GM19438 (cell line): ENCODE measurements at regions not wholly inside any gene's neighbourhood (a gene's known extent, or its start where the extent isn't known, plus 50 kb on each side); places are given as distances from the start of the nearest gene placed in this dataset.
"Not testable (repeated sequence)": the region's sequence is repeated elsewhere in the genome, so short reads cannot be mapped to it uniquely, and the experiment has no call there.

ENCODE experiments used
- ATAC-seq: cut with Tn5 transposase; IDR thresholded peaks from one replicate; pipeline ENCODE4 v1.9.1; 2021; ENCODE audit warnings: low read depth; ENCODE audit not compliant: unreplicated experiment

DNA sequence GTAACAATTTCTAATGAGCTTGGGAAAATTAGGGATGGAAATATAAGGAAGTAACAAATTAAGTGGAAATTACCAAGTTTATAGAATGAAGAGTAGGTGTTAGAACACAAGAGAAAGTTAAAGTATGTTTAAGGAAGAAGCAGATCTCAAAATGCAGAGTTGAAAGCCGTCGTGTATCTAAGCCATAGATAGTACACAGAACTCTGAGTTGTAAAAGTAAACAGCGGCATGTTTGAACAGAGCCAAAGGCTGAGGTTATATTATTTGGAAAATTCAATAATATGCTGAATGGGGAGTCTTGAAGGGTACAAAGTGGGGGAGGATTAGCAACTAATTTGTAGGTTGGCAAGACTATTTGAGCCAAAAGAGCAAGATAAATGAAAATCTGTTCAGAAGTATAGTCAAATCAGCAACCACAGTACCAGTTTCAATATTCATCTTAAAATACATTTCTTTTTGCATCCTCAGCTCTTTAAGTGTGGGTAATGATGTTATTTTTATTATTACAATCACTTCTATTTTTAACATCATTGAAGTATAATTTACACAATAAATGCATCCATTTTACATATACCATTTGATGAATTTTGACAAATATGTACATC, 594.8 kb upstream of the ANO3 start:
- no peak for ATAC-seq

DNA sequence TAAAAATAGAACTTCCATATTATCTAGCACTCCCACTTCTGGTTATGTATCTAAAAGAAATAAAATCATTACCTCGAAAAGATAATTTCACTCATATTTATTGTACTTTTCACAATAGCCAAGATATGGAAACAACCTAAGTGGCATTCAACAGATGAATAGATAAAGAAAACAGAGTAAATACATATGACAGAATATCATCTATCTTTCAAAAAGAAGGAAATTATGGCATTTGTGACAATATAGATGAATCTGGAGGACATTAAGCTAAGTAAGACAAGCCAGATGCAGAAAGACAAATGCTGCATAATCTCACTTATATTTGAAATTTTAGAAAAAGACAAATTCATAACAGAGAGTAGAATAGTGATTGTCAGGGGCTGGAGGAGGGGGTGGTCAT, 590.0 kb upstream of the ANO3 start:
- ATAC-seq: no peak

DNA sequence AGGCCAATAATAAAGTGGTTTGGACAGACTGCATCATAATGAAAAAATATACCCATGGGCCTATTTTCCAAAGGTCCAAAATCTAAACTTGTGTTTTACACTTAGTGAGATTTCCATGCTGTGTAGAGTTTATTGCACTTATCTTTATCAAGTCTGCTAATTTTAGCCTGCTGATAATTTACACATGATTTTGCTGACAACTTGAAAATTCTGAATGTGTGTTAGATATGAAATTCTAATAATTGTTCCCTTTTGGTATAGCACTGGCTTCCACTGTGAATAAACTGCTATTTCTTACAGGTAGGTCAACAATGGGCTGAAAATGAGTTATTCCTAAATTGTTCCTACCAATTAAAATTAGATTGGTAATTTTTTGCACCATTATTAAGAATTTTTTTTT, 589.1 kb upstream of the ANO3 start:
- no peak for ATAC-seq

DNA sequence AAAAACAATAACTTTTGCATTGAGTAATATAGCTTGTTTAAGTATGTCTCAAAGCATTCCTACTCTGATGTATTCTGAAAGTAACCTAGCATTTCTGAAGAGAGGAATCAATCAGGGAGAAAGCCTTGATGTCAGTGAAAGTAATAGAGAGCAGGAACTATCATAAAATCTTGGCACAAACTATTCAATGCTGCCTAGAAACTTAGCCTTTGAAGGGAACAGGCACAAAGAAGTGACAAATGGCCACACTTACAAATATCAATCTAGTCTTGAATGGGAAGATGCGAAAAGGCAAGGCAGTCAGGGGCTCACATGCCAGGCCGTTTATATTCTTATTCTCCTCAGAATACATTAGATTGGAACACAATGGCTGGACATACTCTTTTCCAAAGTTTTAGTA, 576.5 kb upstream of the ANO3 start:
- ATAC-seq: no peak

DNA sequence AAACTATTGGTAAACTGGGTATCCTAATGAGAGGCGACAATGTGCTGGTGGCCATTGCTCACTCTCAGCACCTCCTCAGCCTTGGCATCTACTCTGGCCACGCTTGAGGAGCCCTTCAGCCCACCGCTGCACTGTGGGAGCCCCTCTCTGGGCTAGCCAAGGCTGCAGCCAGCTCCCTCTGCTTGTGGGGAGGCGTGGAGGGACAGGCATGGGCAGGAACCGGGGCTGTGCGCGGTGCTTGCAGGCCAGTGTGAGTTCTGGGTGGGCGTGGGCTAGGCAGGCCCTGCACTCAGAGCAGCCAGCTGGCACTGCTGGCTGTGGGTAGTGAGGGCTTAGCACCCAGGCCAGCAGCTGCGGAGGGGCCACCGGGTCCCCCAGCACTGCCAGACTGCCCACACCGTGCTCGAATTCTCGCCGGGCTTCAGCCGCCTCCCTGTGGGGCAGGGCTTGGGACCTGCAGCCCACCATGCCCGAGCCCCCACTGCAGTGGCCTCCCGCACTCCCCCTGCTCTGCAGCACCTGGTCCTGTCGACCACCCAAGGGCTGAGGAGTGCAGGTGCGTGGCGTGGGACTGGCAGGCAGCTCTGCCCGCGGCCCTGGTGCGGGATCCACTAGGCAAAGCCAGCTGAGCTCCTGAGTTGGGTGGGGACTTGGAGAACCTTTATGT, 575.9 kb upstream of the ANO3 start:
- no peak for ATAC-seq

DNA sequence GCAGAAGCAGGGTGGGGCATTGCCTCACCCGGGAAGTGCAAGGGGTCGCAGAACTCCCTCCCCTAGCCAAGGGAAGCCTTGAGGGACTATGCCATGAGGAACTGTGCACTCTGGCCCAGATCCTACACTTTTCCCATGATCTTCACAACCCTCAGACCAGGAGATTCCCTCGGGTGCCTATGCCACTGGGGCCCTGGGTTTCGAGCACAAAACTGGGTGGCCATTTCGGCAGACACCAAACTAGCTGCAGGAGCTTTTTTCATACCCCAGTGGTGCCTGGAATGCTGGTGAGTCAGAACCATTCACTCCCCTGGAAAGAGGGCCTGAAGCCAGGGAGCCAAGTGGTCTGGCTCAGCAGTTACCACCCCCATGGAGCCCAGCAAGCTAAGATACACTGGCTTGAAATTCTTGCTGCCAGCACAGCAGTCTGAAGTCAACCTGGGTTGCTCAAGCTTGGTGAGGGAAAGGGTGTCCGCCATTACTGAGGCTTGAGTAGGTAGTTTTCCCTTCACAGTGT, 573.7 kb upstream of the ANO3 start:
- ATAC-seq: no peak

DNA sequence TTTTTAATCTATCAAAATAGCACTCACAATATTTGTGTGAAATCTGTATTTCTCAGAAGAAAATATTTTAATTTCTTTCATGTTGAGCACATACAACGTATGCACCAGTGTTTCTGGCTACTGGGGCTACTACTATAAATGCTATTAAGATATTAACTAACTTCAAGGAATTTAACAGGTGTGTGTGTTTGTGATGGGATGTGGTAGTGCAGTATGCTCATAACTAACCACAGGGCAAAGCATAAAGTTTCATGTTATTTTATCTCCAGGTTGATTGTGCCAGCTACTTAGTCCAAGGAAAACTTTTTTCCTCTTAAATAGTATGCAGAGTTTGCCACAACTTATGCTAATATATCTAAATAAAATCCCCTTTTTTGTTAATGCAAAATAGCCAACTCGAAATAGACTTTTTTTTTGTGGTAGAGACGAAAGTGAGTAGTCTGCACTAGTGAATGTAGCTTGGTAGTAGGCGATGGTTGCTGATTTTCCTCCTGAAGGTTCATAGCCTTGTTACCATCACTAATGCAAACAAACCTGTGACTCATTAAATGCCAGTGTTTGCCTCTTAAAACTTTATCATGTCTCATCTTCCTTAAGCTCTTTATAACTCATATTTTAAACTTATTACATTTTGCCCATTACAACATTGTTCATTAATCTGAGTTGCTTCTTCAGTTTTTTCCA, 565.5 kb upstream of the ANO3 start:
- no peak for ATAC-seq

DNA sequence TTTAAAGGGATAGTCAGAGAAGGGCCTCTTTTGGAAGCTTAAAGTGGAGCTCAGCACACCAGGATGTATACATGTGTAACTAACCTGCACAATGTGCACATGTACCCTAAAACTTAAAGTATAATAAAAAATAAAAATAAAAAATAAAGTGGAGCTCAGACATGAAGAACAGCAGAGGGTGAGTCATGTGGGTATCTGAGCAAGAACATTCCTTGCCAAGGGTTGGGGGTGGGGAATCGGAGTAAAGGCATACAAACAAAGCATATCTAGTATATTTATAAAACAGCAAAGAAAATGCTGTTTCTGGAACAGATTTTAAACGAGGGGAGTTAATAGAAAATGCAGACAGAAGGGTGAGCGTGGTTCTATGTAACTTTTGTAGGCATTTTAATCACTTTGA, 562.6 kb upstream of the ANO3 start:
- ATAC-seq: no peak

DNA sequence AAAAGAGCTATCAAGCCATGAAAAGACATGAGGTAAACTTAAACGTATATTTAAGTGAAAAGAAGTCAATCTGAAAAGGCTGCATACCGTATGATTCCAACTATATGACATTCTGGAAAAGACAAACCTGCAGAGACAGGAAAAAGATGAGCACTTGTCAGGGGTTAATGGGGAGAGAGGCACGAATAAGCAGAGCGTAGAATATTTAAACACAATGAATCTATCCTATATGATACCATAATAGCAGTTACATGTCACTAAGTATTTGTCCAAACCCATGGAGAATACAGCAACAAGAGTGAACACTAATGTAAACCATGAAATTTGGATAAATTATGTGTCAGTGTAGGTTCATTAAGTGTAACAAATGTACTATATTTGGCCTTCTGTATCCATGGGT, 560.3 kb upstream of the ANO3 start:
- ATAC-seq: no peak

DNA sequence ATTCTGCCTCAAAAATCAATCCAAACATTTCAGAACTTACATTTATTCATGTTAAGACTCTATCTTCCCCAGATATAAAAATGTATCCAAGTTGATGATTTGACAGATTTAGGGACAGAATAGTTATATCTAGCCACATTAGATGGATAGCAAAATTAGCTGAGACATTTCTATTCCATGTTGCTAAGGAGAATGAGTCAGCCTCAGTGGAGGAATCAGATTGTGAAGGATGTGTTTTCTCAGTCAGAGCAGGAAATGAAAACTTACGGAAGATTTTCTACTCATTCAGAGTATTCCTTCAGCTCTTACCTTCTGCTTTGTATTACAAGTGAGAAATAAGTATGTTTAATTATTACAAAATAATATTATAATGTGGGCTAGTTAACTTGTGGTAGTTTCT, 556.3 kb upstream of the ANO3 start:
- ATAC-seq: no peak

DNA sequence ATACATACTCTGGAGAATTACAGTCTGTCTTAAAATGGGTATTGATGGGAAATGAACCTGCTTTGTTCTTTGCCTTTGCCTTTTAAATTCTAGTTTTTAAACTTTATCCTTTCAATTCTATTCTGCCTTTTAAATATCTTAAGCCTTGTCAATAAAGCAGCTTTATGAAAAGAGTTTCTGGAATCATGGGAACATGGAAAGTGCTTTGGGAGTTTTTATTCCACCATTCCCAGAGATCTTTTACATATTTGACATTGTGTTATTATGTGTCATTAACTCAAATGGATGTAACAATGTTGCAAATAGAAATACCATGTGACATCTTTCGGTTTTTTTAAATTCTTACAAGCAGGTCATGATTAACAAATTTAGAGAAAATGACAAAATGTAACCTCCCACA, 555.7 kb upstream of the ANO3 start:
- no peak for ATAC-seq

DNA sequence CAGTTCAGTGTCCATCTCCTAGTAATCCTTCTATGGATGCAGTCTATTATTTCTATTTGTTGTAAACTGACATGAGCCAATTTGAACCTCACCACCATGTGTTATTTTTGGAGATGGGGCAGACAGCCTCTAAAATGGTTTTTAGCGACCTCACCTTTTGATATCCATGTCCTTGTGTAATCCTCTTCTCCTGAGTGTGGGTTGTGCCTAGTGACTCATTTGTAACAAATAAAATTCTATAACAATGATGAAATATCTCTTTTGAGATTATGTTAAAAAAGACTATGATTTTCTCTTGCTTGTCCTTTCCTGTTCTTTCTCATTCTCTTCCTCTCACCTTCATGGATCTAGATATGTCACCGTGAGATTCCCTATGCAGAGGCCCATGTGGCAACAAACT, 554.6 kb upstream of the ANO3 start:
- ATAC-seq: no peak

DNA sequence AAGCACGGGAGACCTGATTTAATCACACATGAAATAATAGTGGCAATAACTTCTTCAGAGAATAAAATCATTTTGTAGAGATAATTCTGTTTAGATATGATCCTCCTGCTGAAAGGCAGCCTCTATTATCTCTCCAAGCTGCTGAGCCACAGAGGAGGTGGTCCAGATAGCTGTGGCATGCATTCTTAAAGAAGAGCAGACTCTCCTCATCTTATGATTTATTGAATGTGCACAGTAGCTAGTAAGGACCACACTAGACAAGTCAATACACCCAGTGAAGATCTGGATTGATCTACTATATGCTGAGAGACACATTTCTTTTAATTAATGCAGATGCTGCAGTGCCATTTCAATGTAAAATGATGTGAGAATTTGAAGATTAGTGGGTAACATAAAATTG, 552.9 kb upstream of the ANO3 start:
- ATAC-seq: no peak

DNA sequence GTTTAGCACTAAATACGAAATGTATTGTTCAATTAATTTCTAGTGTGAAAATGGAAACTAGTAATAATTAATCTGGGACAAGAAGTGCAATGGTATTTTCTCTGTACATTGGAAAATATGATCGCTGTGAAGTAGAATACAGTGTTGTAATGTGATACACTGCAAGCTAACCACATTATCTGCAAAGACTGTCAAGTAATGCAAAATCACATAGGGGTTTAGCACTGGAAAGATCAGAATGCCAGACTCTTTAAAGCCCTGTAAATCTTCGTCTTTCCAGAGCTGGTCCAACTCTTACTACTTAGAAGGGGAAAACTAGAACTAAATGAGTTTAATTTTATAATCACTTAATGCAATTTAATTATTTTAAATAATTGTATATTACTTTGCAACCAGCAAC, 544.5 kb upstream of the ANO3 start:
- no peak for ATAC-seq

DNA sequence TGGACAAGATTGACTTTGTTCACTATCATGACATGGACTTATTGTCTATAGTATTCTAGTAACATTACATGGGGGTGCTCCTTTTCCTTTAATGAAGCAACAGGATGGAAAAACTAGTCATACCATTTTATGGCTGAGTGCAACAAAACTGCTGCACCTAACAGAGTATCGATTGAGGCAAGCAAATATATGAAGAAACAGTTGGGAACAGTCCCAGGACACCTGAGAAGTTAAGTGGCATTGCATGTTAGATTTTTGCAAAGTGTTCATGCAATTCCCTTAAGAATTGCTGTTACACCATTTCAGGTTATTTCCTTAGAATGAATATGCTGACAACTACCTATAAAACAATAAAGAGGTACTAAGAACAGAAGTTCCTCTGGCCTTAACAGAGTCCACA, 541.5 kb upstream of the ANO3 start:
- no peak for ATAC-seq

DNA sequence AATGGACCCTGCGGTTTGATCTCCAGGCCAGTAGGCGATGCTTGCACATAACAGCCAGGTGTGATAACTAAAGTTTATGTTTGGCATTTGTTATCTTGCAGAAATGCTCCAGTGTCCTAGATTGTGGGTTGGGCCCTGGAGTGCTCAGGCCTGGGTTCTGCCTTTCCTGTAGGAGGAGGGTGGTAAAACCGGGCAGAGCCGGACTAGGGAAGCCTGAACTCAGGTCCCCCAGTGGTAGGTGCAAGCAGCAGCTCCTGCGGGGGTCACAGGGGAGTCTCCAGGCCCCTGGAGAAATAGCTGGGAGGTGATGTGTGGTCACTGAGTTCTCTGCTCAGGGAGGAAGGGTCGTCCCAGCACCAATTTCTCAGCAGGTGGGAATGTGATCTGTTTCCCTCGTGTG, 538.3 kb upstream of the ANO3 start:
- no peak for ATAC-seq

DNA sequence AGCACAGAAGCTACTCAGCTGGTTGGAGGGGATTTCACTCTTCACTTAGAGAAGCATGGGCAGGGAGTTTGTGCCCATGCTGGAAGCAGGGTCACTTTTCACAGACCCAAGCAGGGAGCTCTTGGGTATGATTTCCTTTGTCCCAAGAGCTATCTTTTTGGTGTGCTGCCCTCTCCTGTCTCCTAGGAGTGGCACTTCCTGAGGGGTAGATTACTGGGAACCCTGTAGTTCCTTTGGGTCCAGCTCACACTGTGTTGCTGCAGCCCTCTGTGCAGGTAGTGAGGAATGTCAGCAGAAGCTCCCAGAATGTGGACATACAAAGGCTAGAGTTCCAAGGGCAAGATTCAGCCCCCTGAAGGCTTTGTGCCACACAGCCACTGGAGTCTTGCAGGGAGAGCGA, 537.1 kb upstream of the ANO3 start:
- ATAC-seq: no peak

DNA sequence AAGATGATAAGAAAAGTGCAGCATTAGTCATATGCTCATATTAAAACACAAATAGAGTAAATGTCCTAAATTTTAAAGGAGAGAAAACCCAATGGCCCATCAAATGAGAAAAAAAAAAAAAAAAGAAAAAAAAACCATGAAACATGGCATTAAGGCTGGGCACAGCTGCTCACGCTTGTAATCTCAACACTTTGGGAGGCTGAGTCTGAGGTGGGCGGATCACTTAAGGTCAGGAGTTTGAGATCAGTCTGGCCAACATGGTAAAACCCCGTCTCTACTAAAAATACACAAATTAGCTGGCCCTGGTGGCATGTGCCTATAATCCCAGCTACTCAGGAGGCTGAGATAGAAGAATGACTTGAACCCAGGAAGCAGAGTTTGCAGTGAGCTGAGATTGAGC, 515.5 kb upstream of the ANO3 start:
- ATAC-seq: no peak

DNA sequence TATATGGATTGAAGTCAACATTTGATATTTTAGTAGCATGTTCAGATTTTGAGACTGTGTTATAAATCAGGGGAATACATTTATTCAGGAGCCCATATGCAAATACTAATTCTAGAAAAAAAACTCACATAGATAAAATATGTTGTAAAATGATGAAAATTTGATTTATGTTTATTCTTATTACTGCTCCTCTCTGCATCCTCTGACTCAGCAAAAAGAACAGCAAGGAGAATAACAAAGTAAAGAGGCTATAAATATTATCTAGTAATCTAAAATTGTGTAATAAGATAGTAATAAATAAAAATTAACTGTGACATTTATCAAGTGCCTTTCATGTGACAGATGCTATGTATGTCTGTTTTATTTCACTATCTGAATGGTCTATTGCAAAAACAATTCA, 507.2 kb upstream of the ANO3 start:
- ATAC-seq: no peak

DNA sequence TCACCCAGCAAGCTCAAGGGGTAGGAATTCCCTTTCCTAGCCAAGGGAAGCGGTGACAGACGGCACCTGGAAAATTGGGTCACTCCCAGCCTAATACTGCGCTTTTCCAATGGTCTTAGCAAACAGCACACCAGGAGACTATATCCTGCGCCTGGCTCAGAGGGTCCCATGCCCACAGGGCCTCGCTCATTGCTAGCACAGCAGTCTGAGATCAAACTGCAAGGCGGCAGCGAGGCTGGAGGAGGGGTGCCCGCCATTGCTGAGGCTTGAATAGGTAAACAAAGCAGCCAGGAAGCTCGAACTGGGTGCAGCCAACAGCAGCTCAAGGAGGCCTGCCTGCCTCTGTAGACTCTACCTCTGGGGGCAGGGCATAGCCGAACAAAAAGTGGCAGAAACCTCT, 500.4 kb upstream of the ANO3 start:
- ATAC-seq: not testable (repeated sequence)

DNA sequence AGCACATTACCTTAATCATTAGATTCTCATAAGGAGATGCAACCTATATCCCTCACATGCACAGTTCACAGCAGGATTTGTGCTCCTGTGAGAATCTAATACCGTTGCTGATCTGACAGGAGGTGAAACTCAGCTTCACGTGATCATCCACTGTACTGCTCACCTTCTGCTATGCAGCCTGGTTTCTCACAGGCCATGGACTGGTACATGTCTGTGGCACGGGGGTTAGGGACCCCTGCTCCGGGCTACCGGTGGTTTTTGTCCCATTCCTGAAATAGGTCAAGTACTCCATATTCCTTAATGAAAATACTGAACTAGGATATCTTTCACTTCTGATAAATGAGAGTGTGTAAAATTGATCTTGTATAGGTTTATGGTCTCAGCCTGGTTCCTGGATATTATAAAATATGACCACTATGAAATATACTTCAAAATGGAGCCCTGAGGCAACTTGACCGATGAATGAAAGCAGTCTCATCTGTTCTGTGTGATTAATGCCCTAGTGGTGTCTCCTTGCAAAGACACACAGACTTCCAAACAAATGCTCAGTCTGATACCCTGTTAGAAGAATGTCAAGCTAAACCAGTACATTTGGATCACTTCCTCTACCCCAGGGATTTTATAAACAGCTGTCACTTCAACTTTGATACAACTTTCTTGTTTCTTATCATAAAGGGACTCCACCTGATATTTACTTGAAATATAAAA, 492.9 kb upstream of the ANO3 start:
- ATAC-seq: no peak
